Endothelial cell of umbilical vein (primary cell): ENCODE measurements at regions not wholly inside any gene's neighbourhood (a gene's known extent, or its start where the extent isn't known, plus 50 kb on each side); places are given as distances from the start of the nearest gene placed in this dataset.

Experiments used
- BruUV-seq: library from RNA; stranded (reverse); fragments of 400-500 nt; replicated peaks from 2 replicates; lab custom pipeline; 2021; lab: Mats Ljungman, UMichigan
- CTCF ChIA-PET: fragments of 300-600, 350-600 bp; sonication (Branson Sonifier 250); formaldehyde crosslinking; loops from one replicate; lab custom pipeline; 2021; ENCODE audit warnings: antibody characterized with exemption, inconsistent platforms; lab: Charles Lee
- POLR2A ChIA-PET: fragments of 300-600, 350-600 bp; sonication (Branson Sonifier 250); formaldehyde crosslinking; loops from one replicate; lab custom pipeline; 2021; ENCODE audit warnings: antibody characterized with exemption, inconsistent platforms; lab: Charles Lee
- DNase-seq: peaks from one replicate; pipeline ENCODE4 v3.0.0-alpha.2; 2011; ENCODE audit warnings: low read depth, low spot score
- FAIRE-seq: peaks from 2 replicates; lab custom pipeline; 2011; peaks lifted over from hg19 to GRCh38; lab: Jason Lieb, UNC
- H2AFZ ChIP-seq: 2 replicates; pipeline ENCODE4 v1.6.0; 2012; ENCODE audit warnings: low read depth, low read length, control low read depth, inconsistent platforms
- H3K27ac ChIP-seq: 2 replicates; pipeline ENCODE4 v1.5.1; 2011; ENCODE audit warnings: low read depth, mild to moderate bottlenecking, control low read depth, low read length, moderate library complexity; ENCODE audit not compliant: insufficient read depth
- H3K27me3 ChIP-seq, 2 experiments: 2 replicates each; pipeline versions ENCODE4 v1.6.0 to v1.6.1; 2011; ENCODE audit warnings: low read length in 2 of 2, mixed read lengths in 1 of 2; ENCODE audit not compliant: control insufficient read depth in 2 of 2, insufficient read depth in 2 of 2
- H3K36me3 ChIP-seq, 2 experiments: 2 replicates in 1 of 2; 3 replicates in 1 of 2; pipeline ENCODE4 v1.5.1; 2011; ENCODE audit warnings: low read length in 2 of 2, mild to moderate bottlenecking in 1 of 2, moderate library complexity in 1 of 2; ENCODE audit not compliant: control insufficient read depth in 2 of 2, insufficient read depth in 2 of 2; ENCODE audit errors: extremely low read depth in 1 of 2
- H3K4me1 ChIP-seq: 3 replicates; pipeline ENCODE4 v1.5.1; 2011; ENCODE audit warnings: mild to moderate bottlenecking, low read length; ENCODE audit not compliant: control insufficient read depth, insufficient read depth; ENCODE audit errors: extremely low read depth
- H3K4me2 ChIP-seq: 2 replicates; pipeline ENCODE4 v1.6.1; 2011; ENCODE audit warnings: low read length, control low read depth, mixed read lengths; ENCODE audit not compliant: insufficient read depth
- H3K4me3 ChIP-seq, 3 experiments: fragments of 200-600 bp in 1 of 3; sonication (generic), shearing (Covaris generic) in 1 of 3; replicated peaks in 1 of 3; 2 replicates each; pipeline ENCODE4 v1.5.1; 2011 to 2016; ENCODE audit warnings: control low read depth in 3 of 3, low read length in 3 of 3, mild to moderate bottlenecking in 2 of 3, inconsistent platforms in 1 of 3, low read depth in 1 of 3, moderate library complexity in 1 of 3; ENCODE audit not compliant: insufficient read depth in 1 of 3
- H3K79me2 ChIP-seq: 2 replicates; pipeline ENCODE4 v1.6.0; 2012; ENCODE audit warnings: low read length, inconsistent platforms; ENCODE audit not compliant: control insufficient read depth, insufficient read depth
- H3K9ac ChIP-seq: replicated peaks from 2 replicates; pipeline ENCODE3; 2011; ENCODE audit warnings: low read length, control low read depth; ENCODE audit not compliant: insufficient read depth; ENCODE audit errors: extremely low read depth
- H3K9me1 ChIP-seq: replicated peaks from 3 replicates; pipeline ENCODE4 v1.6.0; 2011; ENCODE audit warnings: mild to moderate bottlenecking, low read length; ENCODE audit not compliant: control insufficient read depth, insufficient read depth; ENCODE audit errors: extremely low read depth
- H3K9me3 ChIP-seq: replicated peaks from 2 replicates; pipeline ENCODE4 v1.5.1; 2012; ENCODE audit warnings: low read length, inconsistent platforms; ENCODE audit not compliant: control insufficient read depth, insufficient read depth
- H4K20me1 ChIP-seq: replicated peaks from 2 replicates; pipeline ENCODE3; 2011; ENCODE audit warnings: mild to moderate bottlenecking, low read length; ENCODE audit not compliant: control insufficient read depth, insufficient read depth; ENCODE audit errors: extremely low read depth
- EZH2 ChIP-seq: IDR thresholded peaks from 2 replicates; pipeline ENCODE4 v1.6.1; 2012; ENCODE audit warnings: borderline replicate concordance, low read depth, mild to moderate bottlenecking, moderate library complexity, low read length, inconsistent platforms; ENCODE audit not compliant: severe bottlenecking
- GATA2 ChIP-seq: IDR thresholded peaks from 2 replicates; pipeline ENCODE4 v1.7.0; 2011; ENCODE audit warnings: low read depth, mild to moderate bottlenecking, moderate library complexity, mixed read lengths, low read length; ENCODE audit not compliant: insufficient read length, insufficient read depth
- JUN ChIP-seq: IDR thresholded peaks from 2 replicates; pipeline ENCODE4 v1.6.1; 2011; ENCODE audit warnings: borderline replicate concordance, low read depth; ENCODE audit not compliant: insufficient read length, insufficient read depth
- MYC ChIP-seq: IDR thresholded peaks from one replicate; pipeline ENCODE4 v1.6.1; 2011; ENCODE audit warnings: mild to moderate bottlenecking, low read depth, low read length
- POLR2A ChIP-seq: IDR thresholded peaks from 2 replicates; pipeline ENCODE4 v1.6.1; 2012; ENCODE audit warnings: low read depth, mild to moderate bottlenecking, control low read depth, low read length
- dilution Hi-C: fragments of 300-500 bp; cut with MboI; formaldehyde crosslinking; loops from one replicate; pipeline ENCODE4 v1.15.0; 2019; ENCODE audit warnings: low sequenced_read_pairs; ENCODE audit not compliant: extremely low pct_ligation_motif_present
- intact Hi-C: fragments of 100-400 bp; cut with micrococcal nuclease; formaldehyde crosslinking; loops from one replicate; pipeline ENCODE4 v1.10.0; 2022
- TF ChIP-seq, protein P1 (sequence below), 2 donors: IDR thresholded peaks; 1 replicate in 1 of 2; 2 replicates in 1 of 2; pipeline ENCODE4 v1.5.1; 2011; ENCODE audit warnings: low read length in 2 of 2, mild to moderate bottlenecking in 2 of 2, moderate library complexity in 2 of 2, control low read depth in 1 of 2, inconsistent platforms in 1 of 2, low read depth in 1 of 2; ENCODE audit not compliant: insufficient read depth in 1 of 2; ENCODE audit errors: extremely low read depth in 1 of 2
- TF ChIP-seq, protein P2 (sequence below): IDR thresholded peaks from 2 replicates; pipeline ENCODE4 v1.6.1; 2011; ENCODE audit not compliant: insufficient read depth, insufficient read length

DNA sequence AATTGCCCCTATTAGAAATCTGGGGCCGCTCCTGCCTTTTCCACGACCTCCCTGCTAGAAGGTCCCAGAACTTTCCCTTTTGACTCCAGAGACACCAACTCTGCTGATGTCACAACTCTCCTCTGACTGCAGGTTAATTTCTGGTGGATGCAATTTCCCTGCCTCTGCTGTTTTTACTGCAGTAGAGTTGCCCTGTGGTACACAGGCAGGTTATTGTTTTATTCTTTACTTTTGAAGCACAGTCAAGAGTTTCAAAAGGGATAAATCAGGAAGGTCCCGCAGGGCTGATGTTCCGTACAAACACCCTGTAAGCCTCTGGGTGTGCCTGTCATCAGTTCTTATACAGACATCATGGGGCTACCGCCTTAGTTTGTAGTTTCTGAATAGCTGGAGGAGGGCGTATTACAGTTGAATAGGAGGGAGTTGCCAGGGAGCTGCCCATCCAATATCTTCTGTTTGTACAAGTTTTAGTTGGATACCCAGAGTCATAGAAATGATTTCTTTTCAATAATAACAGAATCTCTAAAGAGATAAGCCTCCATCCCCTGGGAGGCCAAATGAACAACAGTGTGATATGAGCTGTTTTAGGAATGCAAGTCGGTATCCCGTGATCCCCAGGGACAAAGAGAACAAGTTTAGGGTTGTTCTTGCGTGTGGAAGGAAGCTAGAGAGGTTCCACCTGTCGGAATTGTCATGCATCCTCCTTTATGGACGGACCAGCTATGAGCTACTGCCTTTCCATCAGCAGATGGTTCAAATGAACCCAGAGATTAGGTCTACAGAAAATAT is 108.4 kb upstream of the COPS8 start:
- dilution Hi-C loops, result no loop called here
- no TSS peak for BruUV-seq
- intact Hi-C loops, result no loop called here

More for the DNA sequence above, 108.4 kb upstream of the COPS8 start:
- H3K36me3 ChIP-seq, result no peaks in the 10 kb centered on the region
- no peak for DNase-seq
- H3K27me3 ChIP-seq, result no peaks in the 10 kb centered on the region
- H3K27ac ChIP-seq, result no peak overlapping the region
- no peak overlapping the region for H3K4me2 ChIP-seq
- TF ChIP-seq, protein P1, sequence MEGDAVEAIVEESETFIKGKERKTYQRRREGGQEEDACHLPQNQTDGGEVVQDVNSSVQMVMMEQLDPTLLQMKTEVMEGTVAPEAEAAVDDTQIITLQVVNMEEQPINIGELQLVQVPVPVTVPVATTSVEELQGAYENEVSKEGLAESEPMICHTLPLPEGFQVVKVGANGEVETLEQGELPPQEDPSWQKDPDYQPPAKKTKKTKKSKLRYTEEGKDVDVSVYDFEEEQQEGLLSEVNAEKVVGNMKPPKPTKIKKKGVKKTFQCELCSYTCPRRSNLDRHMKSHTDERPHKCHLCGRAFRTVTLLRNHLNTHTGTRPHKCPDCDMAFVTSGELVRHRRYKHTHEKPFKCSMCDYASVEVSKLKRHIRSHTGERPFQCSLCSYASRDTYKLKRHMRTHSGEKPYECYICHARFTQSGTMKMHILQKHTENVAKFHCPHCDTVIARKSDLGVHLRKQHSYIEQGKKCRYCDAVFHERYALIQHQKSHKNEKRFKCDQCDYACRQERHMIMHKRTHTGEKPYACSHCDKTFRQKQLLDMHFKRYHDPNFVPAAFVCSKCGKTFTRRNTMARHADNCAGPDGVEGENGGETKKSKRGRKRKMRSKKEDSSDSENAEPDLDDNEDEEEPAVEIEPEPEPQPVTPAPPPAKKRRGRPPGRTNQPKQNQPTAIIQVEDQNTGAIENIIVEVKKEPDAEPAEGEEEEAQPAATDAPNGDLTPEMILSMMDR (IDR thresholded peaks at IDR 0.05; ENCODE audit: extremely low read depth in 1 of 2, insufficient read depth in 1 of 2, low read depth in 1 of 2, low read length in 2 of 2), result no peak
- TF ChIP-seq POLR2A (no peak), GATA2 (no peak), EZH2 (no peak), JUN (no peak), MYC (no peak)
- TF ChIP-seq, protein P2, sequence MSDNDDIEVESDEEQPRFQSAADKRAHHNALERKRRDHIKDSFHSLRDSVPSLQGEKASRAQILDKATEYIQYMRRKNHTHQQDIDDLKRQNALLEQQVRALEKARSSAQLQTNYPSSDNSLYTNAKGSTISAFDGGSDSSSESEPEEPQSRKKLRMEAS, result no peak
- POLR2A ChIA-PET, result no interaction called here
- H3K79me2 ChIP-seq, result no peaks in the 10 kb centered on the region
- H3K4me1 ChIP-seq, result no peaks in the 10 kb centered on the region
- no peaks in the 10 kb centered on the region for H3K9me1 ChIP-seq
- no peak overlapping the region for H3K4me3 ChIP-seq
- H3K9ac ChIP-seq, result no peak overlapping the region
- H2AFZ ChIP-seq, result no peak overlapping the region
- FAIRE-seq, result no peak
- H4K20me1 ChIP-seq, result no peaks in the 10 kb centered on the region
- no peaks in the 10 kb centered on the region for H3K9me3 ChIP-seq
- CTCF ChIA-PET, result no interaction called here
